ENCODE measurements at regions not wholly inside any gene's neighbourhood (a gene's known extent, or its start where the extent isn't known, plus 50 kb on each side); places are given as distances from the start of the nearest gene placed in this dataset.

- TF ChIP-seq RXRA (IDR thresholded peaks at IDR 0.05; ENCODE audit: borderline replicate concordance, low read depth) (no peak), EP300 (IDR thresholded peaks at IDR 0.05; ENCODE audit: borderline replicate concordance in 1 of 2, low read depth in 1 of 2, low read length in 1 of 2) (no peak), CTCF (IDR thresholded peaks at IDR 0.05) (no peak), POLR2AphosphoS5 (IDR thresholded peaks at IDR 0.05; ENCODE audit: low read depth, low read length) (no peak), GABPA (IDR thresholded peaks at IDR 0.05; ENCODE audit: low read depth) (no peak), YY1 (IDR thresholded peaks at IDR 0.05; ENCODE audit: low read depth) (no peak), REST (IDR thresholded peaks at IDR 0.05; ENCODE audit: low read depth, low read length) (no peak), MEF2A (IDR thresholded peaks at IDR 0.05; ENCODE audit: borderline replicate concordance, low read depth) (no peak), PBX3 (IDR thresholded peaks at IDR 0.05) (no peak), NRF1 (IDR thresholded peaks at IDR 0.05; ENCODE audit: low read depth, low read length) (no peak), RCOR1 (IDR thresholded peaks at IDR 0.05; ENCODE audit: low read length) (no peak)
These were observed 420.6 kb downstream of the CMPK2 start for GRCh38 chr2:6445156-6445555.

Measured in SK-N-SH (cell line).